HAP-1 (cell line): ENCODE measurements at regions not wholly inside any gene's neighbourhood (a gene's known extent, or its start where the extent isn't known, plus 50 kb on each side); places are given as distances from the start of the nearest gene placed in this dataset.

ENCODE experiments used
- DNase-seq, 2 experiments: peaks; one replicate each; pipeline ENCODE4 v3.0.0-alpha.2; 2016 to 2020; ENCODE audit warnings: low spot score in 2 of 2
- H3K27me3 ChIP-seq: fragments of 250-450 bp; sonication (Bioruptor Pico); 2 replicates; pipeline ENCODE4 v1.5.1; 2020; ENCODE audit warnings: low read depth, mild to moderate bottlenecking, moderate library complexity
- H3K36me3 ChIP-seq: fragments of 250-450 bp; sonication (Bioruptor Pico); replicated peaks from 2 replicates; pipeline ENCODE4 v1.5.1; 2020; ENCODE audit warnings: mild to moderate bottlenecking
- H3K4me1 ChIP-seq: fragments of 250-450 bp; sonication (Bioruptor Pico); 2 replicates; pipeline ENCODE4 v1.5.1; 2020; ENCODE audit warnings: mild to moderate bottlenecking
- H3K4me3 ChIP-seq: fragments of 250-450 bp; sonication (Bioruptor Pico); 2 replicates; pipeline ENCODE4 v1.5.1; 2020; ENCODE audit warnings: mild to moderate bottlenecking, moderate library complexity
- H3K9me3 ChIP-seq: fragments of 250-450 bp; sonication (Bioruptor Pico); 2 replicates; pipeline ENCODE4 v1.5.1; 2020; ENCODE audit warnings: mild to moderate bottlenecking, moderate library complexity
- in situ Hi-C: fragments of 300-500 bp; cut with MboI; formaldehyde crosslinking; loops from 3 replicates; pipeline ENCODE4 v1.14.3; 2020; ENCODE audit warnings: low sequenced_read_pairs, inconsistent platforms, mixed read lengths

DNA sequence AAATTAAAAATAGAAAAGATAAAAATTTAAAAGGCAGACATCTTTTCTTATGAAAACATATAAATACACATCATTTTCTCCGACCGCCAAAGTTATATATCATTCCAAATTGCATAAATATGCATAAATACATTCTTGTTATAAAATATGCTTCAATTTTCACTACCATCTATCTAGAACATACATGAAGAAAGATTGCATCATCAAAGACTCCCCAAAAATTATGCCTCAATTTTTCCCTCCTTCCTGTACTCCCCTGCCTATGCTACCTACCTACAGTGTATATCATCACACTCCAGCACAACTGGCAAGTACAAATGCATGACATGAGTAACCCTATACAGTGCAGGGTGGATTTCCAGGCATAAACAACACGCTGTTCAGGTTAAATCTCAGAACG, 49.9 kb upstream of the TENT5A start:
- Histone ChIP-seq H3K4me3 (no peak overlapping the region), H3K9me3 (no peaks in the 10 kb centered on the region), H3K36me3 (no peaks in the 10 kb centered on the region), H3K4me1 (no peaks in the 10 kb centered on the region), H3K27me3 (no peaks in the 10 kb centered on the region)
- in situ Hi-C loops: no loop called here
- DNase-seq: no peak
